ENCODE measurements at regions not wholly inside any gene's neighbourhood (a gene's known extent, or its start where the extent isn't known, plus 50 kb on each side); places are given as distances from the start of the nearest gene placed in this dataset.

DNA sequence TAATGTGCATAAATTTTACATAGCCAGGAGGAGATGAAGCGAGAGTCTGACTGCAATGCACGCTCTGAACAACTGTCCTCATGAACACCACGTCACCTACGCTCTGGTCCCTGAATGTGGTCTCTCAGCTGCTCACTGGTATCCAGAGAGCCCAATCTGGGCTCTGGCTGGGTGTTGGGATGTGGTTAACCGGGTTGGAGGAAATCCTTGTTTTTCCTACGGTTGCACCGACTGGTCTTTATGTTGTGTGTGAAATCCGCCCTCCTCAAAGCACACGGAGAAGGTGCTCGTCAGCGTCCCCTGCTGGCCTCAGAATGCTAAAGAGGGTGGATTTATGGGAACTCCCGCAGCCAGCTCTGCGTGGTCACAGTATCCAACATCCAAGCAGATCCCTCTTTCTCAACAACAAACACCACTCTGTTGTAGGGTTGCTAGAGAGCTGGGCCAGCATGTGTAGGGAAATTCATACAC lies 51.8 kb upstream of the FAM89A start:
- H2AFZ ChIP-seq (ENCODE audit: low read length), result no peak overlapping the region
- H3K9me3 ChIP-seq (ENCODE audit: low read length), result no peaks in the 10 kb centered on the region
- no peak overlapping the region for H3K4me3 ChIP-seq (ENCODE audit: low read depth, low read length, poor library complexity, severe bottlenecking)
- H4K20me1 ChIP-seq (ENCODE audit: insufficient read depth, low read length), result no peaks in the 10 kb centered on the region
- ChIA-PET POLR2A (interaction anchor here (0.6 to 1.1 kb wide), 2 partner anchors 496 to 614 kb away, joined by 3 read pairs; no protein-coding TSS in a partner anchor), CTCF (ENCODE audit: unreplicated experiment) (interaction anchor here (1.1 kb wide), 1 partner anchor 19 kb away, joined by 3 read pairs; no protein-coding TSS in a partner anchor)
- H3K36me3 ChIP-seq (ENCODE audit: insufficient read depth, low read length), result no peaks in the 10 kb centered on the region
- DNase-seq (ENCODE audit: low spot score), result peak; percentile 34
- no TSS peak for BruUV-seq (replicated peaks)
- H3K27ac ChIP-seq (ENCODE audit: low read depth, low read length, poor library complexity, severe bottlenecking), result no peak overlapping the region
- TF ChIP-seq, protein P1, sequence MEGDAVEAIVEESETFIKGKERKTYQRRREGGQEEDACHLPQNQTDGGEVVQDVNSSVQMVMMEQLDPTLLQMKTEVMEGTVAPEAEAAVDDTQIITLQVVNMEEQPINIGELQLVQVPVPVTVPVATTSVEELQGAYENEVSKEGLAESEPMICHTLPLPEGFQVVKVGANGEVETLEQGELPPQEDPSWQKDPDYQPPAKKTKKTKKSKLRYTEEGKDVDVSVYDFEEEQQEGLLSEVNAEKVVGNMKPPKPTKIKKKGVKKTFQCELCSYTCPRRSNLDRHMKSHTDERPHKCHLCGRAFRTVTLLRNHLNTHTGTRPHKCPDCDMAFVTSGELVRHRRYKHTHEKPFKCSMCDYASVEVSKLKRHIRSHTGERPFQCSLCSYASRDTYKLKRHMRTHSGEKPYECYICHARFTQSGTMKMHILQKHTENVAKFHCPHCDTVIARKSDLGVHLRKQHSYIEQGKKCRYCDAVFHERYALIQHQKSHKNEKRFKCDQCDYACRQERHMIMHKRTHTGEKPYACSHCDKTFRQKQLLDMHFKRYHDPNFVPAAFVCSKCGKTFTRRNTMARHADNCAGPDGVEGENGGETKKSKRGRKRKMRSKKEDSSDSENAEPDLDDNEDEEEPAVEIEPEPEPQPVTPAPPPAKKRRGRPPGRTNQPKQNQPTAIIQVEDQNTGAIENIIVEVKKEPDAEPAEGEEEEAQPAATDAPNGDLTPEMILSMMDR (conservative IDR thresholded peaks at IDR 0.05; ENCODE audit: low read length), result peak; percentile 78
- TF ChIP-seq EZH2phosphoT487 (IDR thresholded peaks at IDR 0.05; ENCODE audit: borderline replicate concordance, low read depth, low read length), result no peak
- H3K4me1 ChIP-seq (ENCODE audit: insufficient read depth, low read length, poor library complexity, severe bottlenecking), result no peaks in the 10 kb centered on the region
- H3K9me2 ChIP-seq (ENCODE audit: insufficient read depth, low read length), result no peaks in the 10 kb centered on the region
- intact Hi-C loops (cut with micrococcal nuclease; ENCODE audit: unreplicated experiment), result no loop called here
- H3K4me2 ChIP-seq (ENCODE audit: low read length), result no peak overlapping the region
- H3K79me2 ChIP-seq (ENCODE audit: insufficient read depth, low read depth, low read length), result no peaks in the 10 kb centered on the region

DNA sequence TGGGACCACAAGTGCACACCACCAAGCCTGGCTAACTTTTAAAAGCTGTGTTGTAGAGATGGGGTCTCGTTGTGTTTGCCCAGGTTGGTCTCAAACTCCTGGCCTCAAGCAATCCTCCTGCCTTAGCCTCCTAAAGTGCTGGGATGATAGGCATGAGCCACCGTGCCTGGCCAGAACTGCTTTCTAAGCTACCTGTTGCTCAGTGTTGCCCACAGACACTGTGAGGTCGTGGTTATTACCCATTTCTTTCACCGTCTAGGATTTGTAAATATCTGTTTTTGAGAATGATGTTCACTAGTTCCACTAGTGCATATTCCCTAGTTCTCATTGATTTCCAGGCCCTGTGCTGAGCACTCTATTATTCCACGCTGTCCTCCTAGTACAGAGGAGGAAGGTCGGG lies 51.4 kb upstream of the FAM89A start:
- Histone ChIP-seq H3K79me2 (ENCODE audit: insufficient read depth, low read depth, low read length) (no peaks in the 10 kb centered on the region), H3K36me3 (ENCODE audit: insufficient read depth, low read length) (no peaks in the 10 kb centered on the region), H3K9me2 (ENCODE audit: insufficient read depth, low read length) (no peaks in the 10 kb centered on the region), H3K4me2 (ENCODE audit: low read length) (no peak overlapping the region), H3K27ac (ENCODE audit: low read depth, low read length, poor library complexity, severe bottlenecking) (no peak overlapping the region), H2AFZ (ENCODE audit: low read length) (no peak overlapping the region), H3K4me3 (ENCODE audit: low read depth, low read length, poor library complexity, severe bottlenecking) (no peak overlapping the region), H4K20me1 (ENCODE audit: insufficient read depth, low read length) (no peaks in the 10 kb centered on the region), H3K9me3 (ENCODE audit: low read length) (no peaks in the 10 kb centered on the region), H3K4me1 (ENCODE audit: insufficient read depth, low read length, poor library complexity, severe bottlenecking) (no peaks in the 10 kb centered on the region)
- ChIA-PET POLR2A (no interaction called here), CTCF (ENCODE audit: unreplicated experiment) (interaction anchor here (1.1 kb wide), 1 partner anchor 19 kb away, joined by 3 read pairs; no protein-coding TSS in a partner anchor)
- no peak for DNase-seq (ENCODE audit: low spot score)
- no TSS peak for BruUV-seq (replicated peaks)
- intact Hi-C loops (cut with micrococcal nuclease; ENCODE audit: unreplicated experiment), result no loop called here
- no peak for TF ChIP-seq EZH2phosphoT487 (IDR thresholded peaks at IDR 0.05; ENCODE audit: borderline replicate concordance, low read depth, low read length)
- TF ChIP-seq, protein P1 (conservative IDR thresholded peaks at IDR 0.05; ENCODE audit: low read length), result no peak

All from OCI-LY7 (cell line).